GM18519 (cell line): ENCODE measurements at regions not wholly inside any gene's neighbourhood (a gene's known extent, or its start where the extent isn't known, plus 50 kb on each side); places are given as distances from the start of the nearest gene placed in this dataset.

Source experiments
- ATAC-seq: cut with Tn5 transposase; IDR thresholded peaks from one replicate; pipeline ENCODE4 v1.9.1; 2021; ENCODE audit warnings: mild to moderate bottlenecking, moderate library complexity; ENCODE audit not compliant: unreplicated experiment, low FRiP score

DNA sequence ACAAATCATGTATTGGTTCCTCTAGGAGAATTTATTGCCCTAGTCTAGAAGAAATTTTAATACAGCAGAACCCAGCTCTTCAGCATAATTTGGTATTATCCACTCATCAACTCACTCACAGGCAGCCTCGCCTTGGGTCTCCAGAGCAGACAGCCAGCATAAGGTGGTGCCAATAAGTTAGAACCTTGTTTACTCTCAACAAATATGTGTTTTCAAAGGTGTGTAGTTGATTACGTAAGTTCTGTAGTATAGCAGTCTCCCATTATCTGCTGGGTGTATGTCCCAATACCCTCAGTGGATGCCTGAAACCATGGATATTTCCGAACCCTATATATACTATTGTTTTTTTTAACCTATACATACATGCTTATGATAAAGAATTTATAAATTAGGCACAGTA is 522.5 kb upstream of the LRRN3 start:
- no peak for ATAC-seq

DNA sequence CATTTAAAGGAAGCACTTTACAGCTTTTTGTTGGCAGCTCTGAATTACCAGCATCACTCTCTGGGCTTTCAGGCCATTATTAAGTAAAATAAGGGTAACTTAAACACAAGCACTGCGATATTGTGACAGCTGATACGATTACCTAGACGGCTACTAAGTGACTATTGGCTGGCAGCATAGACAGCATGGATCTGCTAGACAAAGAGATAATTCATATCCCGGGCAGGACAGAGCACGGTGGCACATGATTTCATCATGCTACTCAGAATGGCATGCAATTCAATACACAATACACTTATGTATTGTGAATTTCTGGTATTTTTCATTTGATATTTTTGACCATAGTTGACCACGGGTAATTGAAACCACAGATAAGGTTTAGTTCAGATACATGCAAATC is 522.0 kb upstream of the LRRN3 start:
- no peak for ATAC-seq

DNA sequence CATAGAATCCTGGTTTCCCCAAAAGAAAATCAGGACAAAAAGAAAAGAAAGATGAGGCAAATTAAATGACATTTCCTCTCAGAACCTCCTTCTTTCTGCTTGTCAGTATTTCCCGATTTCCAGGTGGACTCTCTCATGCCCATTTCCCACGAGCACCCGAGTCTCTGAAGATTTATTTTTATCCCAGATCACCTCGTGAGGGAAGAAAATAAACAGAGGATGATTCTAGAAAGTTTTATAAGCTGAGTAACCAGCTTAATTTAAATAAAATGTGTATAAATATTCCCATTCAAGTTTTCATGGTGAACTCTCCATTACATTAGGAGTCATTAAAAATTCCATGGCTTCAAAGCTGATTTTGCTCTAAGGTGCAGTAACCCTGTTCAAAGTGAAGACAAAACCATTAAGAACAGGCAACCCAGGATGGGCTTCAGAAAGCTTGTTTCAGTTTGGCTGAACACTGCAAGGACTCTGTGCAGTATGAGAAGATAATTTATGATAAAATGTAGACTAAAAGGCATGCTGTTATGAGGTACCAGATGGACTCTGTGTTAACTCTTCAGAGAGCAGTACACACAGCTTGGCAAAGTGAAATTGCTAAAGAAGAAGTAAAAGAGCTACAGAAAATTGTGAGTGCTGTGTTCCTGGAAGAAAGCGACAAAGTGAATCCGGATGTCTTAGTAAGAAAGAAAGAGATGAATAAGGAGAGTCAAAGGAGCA is 521.3 kb upstream of the LRRN3 start:
- no peak for ATAC-seq

DNA sequence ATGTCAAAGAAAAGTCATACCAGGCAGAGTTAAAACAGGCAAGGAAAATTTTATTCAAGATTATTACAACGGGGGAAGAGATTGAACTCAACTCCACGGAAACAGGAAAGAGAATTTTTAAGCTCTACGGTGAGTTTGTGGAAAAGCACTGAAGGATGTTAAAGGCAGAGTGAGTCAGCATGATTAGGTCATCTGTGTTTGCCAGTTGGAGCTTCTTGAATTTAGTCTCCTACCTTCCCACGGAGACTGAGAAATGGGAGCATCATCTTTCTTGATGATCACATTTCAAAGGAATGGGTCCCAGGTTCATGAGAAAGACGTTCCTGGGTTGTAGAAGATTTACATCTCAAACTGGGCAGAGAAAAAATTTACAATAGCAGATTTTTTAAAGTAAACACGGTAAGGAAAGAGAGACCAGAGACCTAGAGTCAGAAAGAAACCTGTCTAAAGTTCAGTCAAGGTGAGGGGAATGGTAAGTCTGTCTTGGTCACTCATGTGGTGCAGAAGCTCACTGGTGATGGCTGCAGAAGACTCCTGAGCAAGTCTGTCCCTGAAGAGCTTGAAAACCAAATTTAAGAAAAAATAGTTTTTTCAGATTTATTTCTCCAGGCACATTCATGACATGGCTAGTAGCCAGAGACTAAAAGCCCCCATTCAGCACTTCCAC is 516.9 kb upstream of the LRRN3 start:
- no peak for ATAC-seq

DNA sequence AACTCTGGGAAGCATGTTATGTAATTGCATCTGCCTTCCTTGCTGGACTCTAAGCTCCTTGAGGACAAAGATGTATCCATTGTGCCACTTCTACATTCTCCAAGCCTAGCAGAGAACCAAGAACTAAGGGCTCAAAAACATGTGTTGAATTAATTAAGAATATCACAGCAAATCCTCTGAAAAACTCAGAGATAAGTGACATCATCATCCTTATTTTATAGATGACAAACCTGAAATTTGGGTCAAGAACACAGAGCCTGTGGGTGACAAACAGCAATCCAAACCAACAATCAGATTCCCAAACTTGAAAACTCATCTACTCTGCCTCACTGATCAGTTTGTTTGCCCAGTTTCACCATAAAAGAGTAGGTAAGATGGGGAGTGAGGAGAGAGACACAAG is 503.6 kb upstream of the LRRN3 start:
- ATAC-seq, result no peak

DNA sequence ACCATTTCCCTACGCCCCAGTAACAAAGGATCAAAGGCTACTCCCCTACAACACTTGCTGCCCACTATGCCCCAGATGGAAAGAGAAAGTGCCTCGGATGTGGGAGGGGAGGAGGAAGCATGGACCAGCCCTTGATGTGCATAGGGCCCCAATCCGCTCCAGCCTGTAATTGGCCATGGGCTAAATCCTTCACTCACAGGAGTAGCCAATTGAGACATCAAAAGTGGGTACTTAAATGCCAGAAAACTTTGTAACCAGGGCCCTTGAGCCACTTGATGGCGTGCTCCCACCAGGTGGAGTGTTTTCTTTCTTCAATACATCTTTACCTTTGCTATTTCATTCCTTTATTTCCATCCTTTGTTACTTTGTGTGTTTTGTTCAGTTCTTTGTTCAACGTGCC is 500.5 kb upstream of the LRRN3 start:
- ATAC-seq, result no peak

DNA sequence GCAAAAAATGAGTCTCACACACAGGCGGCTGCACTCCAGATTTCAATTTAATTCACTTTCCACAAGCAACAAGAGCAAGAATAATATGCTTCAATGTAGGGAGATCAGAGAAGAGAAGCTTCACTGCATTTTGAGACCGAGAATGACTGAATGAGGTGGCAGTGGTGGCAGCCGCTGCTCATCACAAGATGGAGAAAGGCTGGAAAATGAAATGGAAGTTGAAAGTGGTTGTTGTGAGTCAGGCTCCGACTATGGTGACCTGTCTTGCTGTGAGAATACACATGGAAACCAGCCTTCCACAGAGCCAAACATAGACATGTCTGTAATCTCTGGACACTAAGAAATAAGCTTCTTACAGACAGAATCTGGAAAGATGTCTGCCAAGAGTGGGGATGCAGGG is 499.6 kb upstream of the LRRN3 start:
- ATAC-seq, result no peak

DNA sequence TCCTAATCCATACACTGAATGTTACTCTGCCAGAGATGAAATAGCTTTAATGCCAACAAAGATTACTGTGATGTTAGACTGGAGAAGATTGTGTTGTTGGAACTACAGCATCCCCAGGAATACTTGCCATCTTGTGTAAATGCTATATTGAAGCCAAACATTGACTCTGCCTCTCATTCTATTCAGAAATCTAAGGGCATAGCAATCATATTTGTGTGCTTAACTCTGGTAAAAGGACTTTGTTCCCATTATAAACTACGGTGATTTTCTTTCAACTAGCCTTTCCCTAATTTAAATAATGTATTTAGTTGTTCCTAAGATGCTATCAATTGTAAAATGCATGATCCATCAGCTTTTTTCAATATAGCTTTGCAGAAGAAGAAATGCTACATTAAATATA is 498.4 kb upstream of the LRRN3 start:
- no peak for ATAC-seq

DNA sequence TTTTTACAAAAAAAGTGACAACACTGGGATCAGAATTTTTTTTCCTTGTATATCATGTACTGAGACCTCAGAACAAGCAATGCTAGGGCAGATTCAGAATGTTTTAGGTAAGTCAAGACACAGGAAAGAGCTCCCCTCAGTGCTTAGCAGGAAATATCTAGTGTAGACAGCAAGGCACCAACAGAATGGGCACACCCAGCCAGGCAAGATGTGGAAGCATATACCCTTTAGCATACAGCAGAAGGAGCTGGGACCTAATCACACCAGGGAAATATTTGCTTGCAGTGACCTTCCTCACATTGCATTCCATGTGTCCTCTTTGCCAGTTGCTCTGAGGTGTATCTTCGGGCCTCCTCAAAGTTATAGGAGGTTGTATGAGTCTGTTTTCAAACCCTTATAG is 497.6 kb upstream of the LRRN3 start:
- no peak for ATAC-seq

DNA sequence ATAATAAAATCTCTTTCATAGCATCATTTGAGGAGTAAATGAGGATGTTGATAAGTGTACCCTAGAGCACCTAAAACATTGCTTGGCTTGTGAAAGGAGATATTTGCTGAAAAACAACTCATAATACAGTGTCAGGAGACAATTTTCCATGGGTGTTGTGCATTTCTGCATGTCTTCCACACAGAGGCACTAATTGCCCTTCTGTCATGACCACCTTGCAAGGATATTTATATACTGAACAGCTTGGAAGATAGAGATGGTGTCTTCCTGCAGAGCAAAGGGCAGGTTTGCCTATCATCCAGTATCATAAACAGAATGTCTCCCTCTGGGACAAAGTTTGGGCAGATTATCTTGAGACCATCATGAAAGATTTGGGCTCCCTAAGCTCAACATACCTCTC is 495.2 kb upstream of the LRRN3 start:
- no peak for ATAC-seq

DNA sequence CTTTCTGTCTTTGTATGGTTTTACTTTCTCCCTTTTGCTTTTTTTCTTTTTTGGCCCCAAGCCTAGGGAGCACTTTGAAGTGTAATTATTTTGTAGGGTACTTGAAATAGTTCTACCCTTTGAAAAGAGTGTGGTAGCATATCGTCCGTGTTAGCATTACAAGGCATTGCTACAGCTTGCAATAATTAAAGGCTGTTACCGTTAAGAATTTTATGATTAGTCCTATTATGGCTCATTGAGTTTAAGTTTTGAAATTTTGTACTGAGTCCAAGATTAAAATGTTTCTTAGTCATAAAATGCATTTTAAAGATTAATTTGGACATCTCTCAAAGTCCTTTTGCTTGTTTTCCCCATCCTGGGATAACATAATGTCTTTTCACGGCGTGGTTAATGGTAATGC is 490.0 kb upstream of the LRRN3 start:
- ATAC-seq, result no peak

DNA sequence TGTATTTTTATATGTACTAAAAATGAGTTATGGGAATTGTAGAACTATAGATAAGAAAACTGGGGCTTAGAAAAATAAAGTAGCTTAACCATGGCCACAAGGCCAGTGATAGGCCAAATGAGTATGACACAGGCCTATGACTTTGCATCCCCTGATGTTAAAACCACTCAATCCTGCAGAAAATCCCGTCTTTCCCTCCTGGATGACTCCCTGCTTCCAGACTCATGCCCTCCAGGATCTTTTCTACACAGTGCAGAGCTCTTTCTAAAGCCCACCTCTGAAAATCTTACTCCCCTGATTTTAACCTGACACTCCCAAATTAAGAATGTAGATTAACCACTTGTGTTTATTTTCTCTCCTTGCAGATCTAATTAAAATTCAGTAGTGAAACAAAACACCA is 489.2 kb upstream of the LRRN3 start:
- no peak for ATAC-seq

DNA sequence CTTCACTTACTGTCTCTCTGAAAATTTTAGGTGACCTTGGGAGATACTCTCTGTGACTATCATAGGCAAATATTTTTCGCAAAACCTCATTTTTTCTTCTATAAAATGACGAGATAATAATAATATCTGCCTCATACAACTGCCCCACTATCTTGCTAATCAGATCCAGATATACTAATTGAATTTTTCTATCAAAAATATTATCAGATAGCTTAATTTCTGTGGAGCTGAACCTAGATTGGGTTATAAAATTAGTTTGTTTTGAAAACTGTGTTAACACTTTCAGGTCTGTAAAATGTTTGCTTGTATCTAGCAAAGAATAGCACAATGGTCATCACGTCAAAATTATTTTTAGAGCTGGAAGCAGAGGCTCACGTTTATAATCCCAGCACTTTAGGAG is 486.7 kb upstream of the LRRN3 start:
- no peak for ATAC-seq

DNA sequence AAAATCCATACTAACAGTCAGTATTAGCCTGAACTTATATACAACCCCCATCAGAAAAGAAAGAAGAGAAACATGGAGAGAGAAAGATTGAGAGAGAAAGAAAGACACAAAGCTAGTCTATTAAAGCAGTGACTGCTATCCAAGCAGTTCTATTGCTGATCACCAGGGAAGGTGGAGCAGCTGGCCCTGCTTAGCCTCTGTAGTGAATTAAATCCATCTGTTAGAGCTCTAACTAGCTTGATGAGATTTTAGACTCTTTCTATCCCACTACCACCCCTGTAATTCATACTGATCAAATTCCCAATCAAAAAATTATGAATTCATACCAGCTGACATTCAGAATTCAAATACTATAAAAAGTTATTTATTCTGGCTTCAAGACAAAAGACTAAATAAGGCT is 486.0 kb upstream of the LRRN3 start:
- ATAC-seq, result no peak

DNA sequence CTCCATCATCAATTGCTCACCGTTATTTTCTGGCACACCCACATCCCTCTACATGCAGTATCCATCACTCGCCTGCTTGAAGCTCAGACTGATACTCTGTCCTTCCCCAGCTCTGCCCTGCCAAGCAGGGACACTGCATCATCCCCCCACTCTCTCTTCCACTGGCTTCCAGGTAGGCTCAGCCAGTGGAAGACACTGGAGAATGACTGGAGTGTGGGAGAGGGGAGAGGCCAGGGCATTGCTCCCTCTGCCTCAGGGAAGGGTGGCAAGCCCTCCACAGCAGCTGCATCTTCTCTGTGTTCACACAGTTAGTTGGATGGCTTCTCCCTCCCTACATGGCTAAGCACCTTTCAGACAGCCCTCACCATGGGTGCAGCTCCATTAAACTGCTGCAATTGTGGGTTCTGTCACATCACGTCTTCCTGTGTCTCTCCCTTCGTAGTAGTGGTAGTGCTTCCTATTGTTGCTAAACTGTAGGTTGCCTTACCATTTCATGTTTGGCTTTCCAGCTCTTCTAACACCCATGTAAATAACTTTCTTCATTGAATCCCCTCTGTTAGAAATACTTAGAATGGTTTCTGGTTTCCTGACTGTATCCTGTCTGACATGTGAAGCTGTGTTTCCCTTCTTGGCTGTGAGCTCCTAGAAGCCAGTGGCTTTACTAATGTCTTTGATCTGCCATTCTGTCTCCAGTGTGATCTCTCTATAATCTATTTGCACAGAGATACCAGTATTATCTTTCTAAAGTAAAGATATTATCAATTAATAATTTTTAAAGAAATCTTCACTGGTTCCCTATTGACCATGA is 483.7 kb upstream of the LRRN3 start:
- ATAC-seq, result no peak

DNA sequence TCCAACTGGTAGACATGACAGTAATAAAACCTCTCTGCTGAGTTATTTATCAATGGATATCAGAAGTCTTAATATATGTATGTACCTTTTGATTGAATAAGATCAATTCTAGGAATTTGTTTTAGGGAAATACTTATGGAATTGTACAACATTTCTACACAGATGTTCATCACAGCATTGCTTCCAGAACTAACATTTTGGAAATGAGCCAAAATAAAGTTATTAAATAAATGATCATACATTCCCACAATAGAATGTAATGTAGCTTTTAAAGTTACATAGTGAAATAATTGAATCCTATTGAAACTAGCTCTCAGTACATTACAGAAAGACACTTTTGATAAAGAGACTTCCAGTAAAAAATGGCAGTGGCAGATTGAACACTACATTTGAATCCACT is 481.6 kb upstream of the LRRN3 start:
- ATAC-seq, result no peak

DNA sequence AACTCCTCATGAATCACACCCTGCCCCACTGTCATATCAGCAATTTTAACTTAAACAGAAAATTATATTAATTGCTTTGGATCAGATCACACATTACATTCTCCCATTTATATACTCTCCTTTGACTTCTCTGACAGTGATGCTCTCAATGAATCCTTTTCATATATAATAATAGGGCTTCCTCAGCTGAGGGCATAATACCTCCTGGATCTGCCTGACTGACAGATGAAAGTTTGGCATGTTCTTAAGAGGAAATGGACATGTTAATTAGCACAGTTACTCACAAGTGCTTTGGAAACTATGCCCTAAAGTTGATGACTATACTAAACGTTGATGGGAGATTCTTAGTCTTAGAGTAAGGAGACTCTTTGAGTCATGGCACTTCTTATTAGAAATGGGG is 478.2 kb upstream of the LRRN3 start:
- no peak for ATAC-seq
